ENCODE measurements at regions not wholly inside any gene's neighbourhood (a gene's known extent, or its start where the extent isn't known, plus 50 kb on each side); places are given as distances from the start of the nearest gene placed in this dataset.

- TF ChIP-seq CTCF (IDR thresholded peaks at IDR 0.05; ENCODE audit: low read depth, low read length) = peak; percentile 93
- no peaks in the 10 kb centered on the region for H3K9me3 ChIP-seq (ENCODE audit: severe bottlenecking)
- H3K27me3 ChIP-seq (ENCODE audit: insufficient read depth, low read depth, severe bottlenecking) = no peaks in the 10 kb centered on the region
- no peak overlapping the region for H3K27ac ChIP-seq
- H3K4me3 ChIP-seq (ENCODE audit: low read depth, low read length) = no peak overlapping the region
- H3K36me3 ChIP-seq = no peaks in the 10 kb centered on the region
- DNase-seq = peak; percentile 74
Observed at GRCh38 chr2:15748736-15749323, 157.2 kb downstream of the DDX1 start.

- no peak for DNase-seq
- no peak for TF ChIP-seq CTCF (IDR thresholded peaks at IDR 0.05; ENCODE audit: low read depth, low read length)
- H3K36me3 ChIP-seq = no peaks in the 10 kb centered on the region
- H3K27me3 ChIP-seq (ENCODE audit: insufficient read depth, low read depth, severe bottlenecking) = no peaks in the 10 kb centered on the region
- no peak overlapping the region for H3K4me3 ChIP-seq (ENCODE audit: low read depth, low read length)
- no peak overlapping the region for H3K27ac ChIP-seq
- H3K9me3 ChIP-seq (ENCODE audit: severe bottlenecking) = no peaks in the 10 kb centered on the region
Observed at GRCh38 chr2:15749460-15750432, 158.1 kb downstream of the DDX1 start.

GRCh38 chr2:15750433-15750814 is 158.8 kb downstream of the DDX1 start:
- Histone ChIP-seq H3K9me3 (ENCODE audit: severe bottlenecking) (peaks cover under 1% of the 10 kb centered on the region), H3K27ac (no peak overlapping the region), H3K4me3 (ENCODE audit: low read depth, low read length) (no peak overlapping the region), H3K27me3 (ENCODE audit: insufficient read depth, low read depth, severe bottlenecking) (no peaks in the 10 kb centered on the region), H3K36me3 (no peaks in the 10 kb centered on the region)
- TF ChIP-seq CTCF (IDR thresholded peaks at IDR 0.05; ENCODE audit: low read depth, low read length) = no peak
- DNase-seq = no peak

- Histone ChIP-seq H3K27ac (no peak overlapping the region), H3K9me3 (ENCODE audit: severe bottlenecking) (peaks cover 6% of the 10 kb centered on the region), H3K27me3 (ENCODE audit: insufficient read depth, low read depth, severe bottlenecking) (no peaks in the 10 kb centered on the region), H3K4me3 (ENCODE audit: low read depth, low read length) (no peak overlapping the region), H3K36me3 (no peaks in the 10 kb centered on the region)
- no peak for DNase-seq
- TF ChIP-seq CTCF (IDR thresholded peaks at IDR 0.05; ENCODE audit: low read depth, low read length) = no peak
Observed at GRCh38 chr2:15750822-15751329, 159.2 kb downstream of the DDX1 start.

GRCh38 chr2:15751477-15751876 is 159.8 kb downstream of the DDX1 start:
- Histone ChIP-seq H3K27me3 (ENCODE audit: insufficient read depth, low read depth, severe bottlenecking) (no peaks in the 10 kb centered on the region), H3K27ac (no peak overlapping the region), H3K9me3 (ENCODE audit: severe bottlenecking) (peaks cover 6% of the 10 kb centered on the region), H3K36me3 (no peaks in the 10 kb centered on the region), H3K4me3 (ENCODE audit: low read depth, low read length) (no peak overlapping the region)
- no peak for TF ChIP-seq CTCF (IDR thresholded peaks at IDR 0.05; ENCODE audit: low read depth, low read length)
- DNase-seq = no peak
